ENCODE measurements at regions not wholly inside any gene's neighbourhood (a gene's known extent, or its start where the extent isn't known, plus 50 kb on each side); places are given as distances from the start of the nearest gene placed in this dataset.

- TF ChIP-seq PPARA (CRISPR knock-in tag; IDR thresholded peaks at IDR 0.05; ENCODE audit: borderline replicate concordance) (no peak), ISL1 (CRISPR knock-in tag; IDR thresholded peaks at IDR 0.05) (no peak), BACH2 (CRISPR knock-in tag; IDR thresholded peaks at IDR 0.05; ENCODE audit: borderline replicate concordance) (no peak), ZFP3 (CRISPR knock-in tag; IDR thresholded peaks at IDR 0.05) (no peak), ZNF70 (CRISPR knock-in tag; IDR thresholded peaks at IDR 0.05) (no peak), ARNTL (CRISPR knock-in tag; IDR thresholded peaks at IDR 0.05; ENCODE audit: borderline replicate concordance, low read depth) (no peak), ZC3H10 (CRISPR knock-in tag; IDR thresholded peaks at IDR 0.05) (no peak), PATZ1 (CRISPR knock-in tag; IDR thresholded peaks at IDR 0.05; ENCODE audit: borderline replicate concordance) (no peak), TSHZ2 (CRISPR knock-in tag; IDR thresholded peaks at IDR 0.05) (no peak), TCF4 (CRISPR knock-in tag; IDR thresholded peaks at IDR 0.05; ENCODE audit: borderline replicate concordance) (no peak), GLIS3 (CRISPR knock-in tag; IDR thresholded peaks at IDR 0.05) (no peak), CSRNP3 (CRISPR knock-in tag; IDR thresholded peaks at IDR 0.05) (no peak)
Observed at GRCh38 chr14:47763188-47763854, 87.9 kb upstream of the MDGA2 start.

Data from SK-N-SH treated with all-trans-retinoic acid at 6 μM for 48 hours (cell line).